ENCODE measurements at regions not wholly inside any gene's neighbourhood (a gene's known extent, or its start where the extent isn't known, plus 50 kb on each side); places are given as distances from the start of the nearest gene placed in this dataset.

GRCh38 chr2:123614596-123614995 lies 410.5 kb upstream of the CNTNAP5 start:
- TF ChIP-seq REST (IDR thresholded peaks at IDR 0.05) (no peak), HEYL (CRISPR knock-in tag; IDR thresholded peaks at IDR 0.05) (no peak), CTCF (IDR thresholded peaks at IDR 0.05) (no peak), RAD21 (conservative IDR thresholded peaks at IDR 0.05 in 1 of 2, IDR thresholded peaks at IDR 0.05 in 1 of 2) (no peak), JUN (IDR thresholded peaks at IDR 0.05) (no peak), KDM5A (IDR thresholded peaks at IDR 0.05) (no peak), CEBPB (IDR thresholded peaks at IDR 0.05) (no peak), ZFP36 (IDR thresholded peaks at IDR 0.05; ENCODE audit: borderline replicate concordance, partially characterized antibody) (no peak), ZC3H11A (IDR thresholded peaks at IDR 0.05) (no peak)
